ENCODE measurements at regions not wholly inside any gene's neighbourhood (a gene's known extent, or its start where the extent isn't known, plus 50 kb on each side); places are given as distances from the start of the nearest gene placed in this dataset.

DNA sequence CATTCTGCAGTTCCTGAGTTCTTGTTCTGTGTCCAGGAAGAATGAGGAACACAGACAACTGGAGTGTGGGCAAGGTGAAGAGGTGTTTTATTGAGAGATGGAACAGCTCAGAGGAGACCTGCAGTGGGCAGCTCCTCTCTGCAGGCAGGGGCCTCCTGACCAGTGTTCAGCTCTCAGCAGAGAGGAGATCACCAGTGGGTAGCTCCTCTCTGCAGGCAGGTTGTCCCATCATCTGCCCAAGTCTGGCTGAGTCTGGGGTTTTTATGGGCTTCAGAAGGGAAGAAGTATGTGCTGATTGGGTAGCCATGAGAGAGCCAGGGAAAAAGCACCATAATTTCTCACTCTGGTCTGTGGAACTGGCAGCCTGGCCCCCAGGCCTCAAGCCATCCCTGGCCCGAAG, 56.0 kb upstream of the RASGEF1B start:
- no peak overlapping the region for H3K4me3 ChIP-seq (ENCODE audit: low read depth, low read length)

DNA sequence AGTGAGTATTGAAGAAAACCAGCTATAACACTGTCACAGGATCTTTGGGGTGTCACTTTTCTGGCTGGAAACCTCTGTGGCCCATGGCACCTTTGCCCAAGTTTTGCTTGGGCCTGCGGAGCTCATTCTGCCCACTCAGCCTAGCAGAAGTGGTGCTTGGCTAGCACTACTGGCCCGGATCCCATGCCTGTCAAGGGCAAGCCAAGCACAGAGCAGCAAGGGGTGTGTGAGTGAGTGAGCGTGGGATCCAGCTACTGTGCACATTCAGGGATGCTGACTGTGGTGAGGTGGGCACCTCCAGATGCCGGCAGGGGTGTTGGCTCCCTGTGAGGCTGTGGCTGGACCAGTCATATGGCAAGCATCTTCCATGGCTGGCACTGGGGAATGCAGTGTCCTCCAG, 55.4 kb upstream of the RASGEF1B start:
- H3K4me3 ChIP-seq (ENCODE audit: low read depth, low read length) = no peak overlapping the region

DNA sequence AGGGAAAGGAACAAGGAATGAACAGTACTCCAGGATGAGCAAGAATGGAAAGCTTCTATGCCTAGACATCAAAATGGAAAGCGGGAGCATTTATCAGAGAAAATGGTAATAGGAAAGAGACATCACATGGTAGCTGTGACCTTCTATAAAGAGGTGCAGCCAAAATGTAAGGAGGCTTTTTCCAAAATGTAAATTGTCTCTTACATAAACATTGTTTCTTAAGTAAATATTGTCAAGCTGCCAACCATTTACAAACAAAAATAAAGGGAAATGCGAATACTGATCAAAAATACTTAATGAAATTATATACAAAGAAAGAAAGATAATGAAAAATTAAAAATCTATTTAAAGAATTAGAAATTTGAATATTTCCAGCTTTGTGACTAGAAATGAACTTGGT, 55.0 kb upstream of the RASGEF1B start:
- H3K4me3 ChIP-seq (ENCODE audit: low read depth, low read length) = no peak overlapping the region

DNA sequence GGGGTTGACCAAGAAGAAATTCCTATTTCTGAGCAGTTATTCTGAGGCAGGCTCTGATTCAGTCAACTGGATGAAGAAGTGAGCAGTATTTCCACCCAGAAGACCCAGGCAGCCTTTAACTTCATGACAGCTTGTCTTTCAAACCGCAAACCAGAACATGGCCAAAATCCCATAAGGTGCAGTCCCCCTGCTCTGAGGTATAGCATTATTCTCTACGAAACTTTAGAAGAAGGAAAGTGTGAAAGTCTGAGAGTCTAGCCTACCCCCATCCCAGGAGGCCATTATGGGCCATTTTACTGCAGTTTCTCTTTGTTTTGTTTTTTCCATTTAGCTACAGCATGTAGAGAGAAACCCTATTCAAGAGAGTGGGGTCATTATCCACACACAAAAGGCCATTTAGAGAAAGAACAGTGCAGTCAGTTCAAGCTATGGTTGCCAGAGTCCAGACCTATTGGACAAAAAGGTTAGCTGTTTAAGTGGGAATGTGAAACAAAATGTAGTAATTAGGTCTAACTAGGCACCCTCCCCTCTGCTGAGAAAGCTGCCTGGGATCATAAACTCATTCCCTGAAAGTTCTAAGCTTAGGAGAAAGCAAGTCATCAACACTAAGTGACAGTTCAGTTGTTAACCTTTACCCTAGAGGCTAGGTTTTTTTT, 52.1 kb upstream of the RASGEF1B start:
- H3K4me3 ChIP-seq (ENCODE audit: low read depth, low read length) = no peak overlapping the region

DNA sequence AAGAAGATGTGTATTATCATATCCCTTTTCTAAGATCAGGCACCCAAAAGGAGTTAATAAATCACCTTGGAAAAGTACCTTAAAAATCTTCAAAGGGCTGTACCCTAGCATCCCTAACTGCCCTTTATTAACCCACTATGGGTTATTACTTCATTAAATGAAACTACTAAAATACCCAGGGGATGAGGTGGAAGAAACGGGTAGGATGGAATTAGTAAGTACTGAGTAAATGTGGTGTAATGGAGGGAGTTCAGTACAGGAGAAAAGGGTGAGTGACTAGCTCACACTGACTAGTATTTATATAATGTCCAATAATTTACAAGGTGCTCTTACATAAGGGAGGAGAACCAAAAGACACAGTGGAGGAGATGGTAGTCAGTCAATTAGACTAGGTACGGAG, 51.0 kb upstream of the RASGEF1B start:
- no peak overlapping the region for H3K4me3 ChIP-seq (ENCODE audit: low read depth, low read length)

DNA sequence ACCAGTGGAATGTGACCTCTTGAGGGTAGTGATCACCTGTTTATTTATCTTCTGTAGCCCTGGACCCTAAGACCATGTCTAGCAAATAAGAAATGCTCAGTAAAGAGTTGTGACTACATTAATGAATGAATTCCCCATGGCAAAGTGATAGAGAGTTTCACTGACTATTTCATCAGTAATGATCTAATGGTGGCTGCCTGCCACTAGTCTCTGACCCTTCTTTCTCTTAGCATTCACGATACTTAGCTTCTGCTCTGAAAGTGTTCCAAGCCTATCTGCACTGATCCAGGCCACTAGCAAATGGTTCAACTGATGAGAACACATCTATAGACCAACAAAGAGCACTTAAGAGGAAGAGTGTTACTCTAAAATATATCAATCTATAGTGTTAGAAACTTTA, 50.0 kb upstream of the RASGEF1B start:
- no peak overlapping the region for H3K4me3 ChIP-seq (ENCODE audit: low read depth, low read length)
